ENCODE measurements at regions not wholly inside any gene's neighbourhood (a gene's known extent, or its start where the extent isn't known, plus 50 kb on each side); places are given as distances from the start of the nearest gene placed in this dataset.

- DNase-seq (ENCODE audit: low spot score), result no peak
- in situ Hi-C loops (cut with HindIII; ENCODE audit: low sequenced_read_pairs), result no loop called here
These were observed 190.0 kb downstream of the C16orf95 start for GRCh38 chr16:87127061-87127765.

- no peak for DNase-seq (ENCODE audit: low spot score)
- in situ Hi-C loops (cut with HindIII; ENCODE audit: low sequenced_read_pairs), result no loop called here
These were observed 189.4 kb downstream of the C16orf95 start for GRCh38 chr16:87127766-87128147.

DNA sequence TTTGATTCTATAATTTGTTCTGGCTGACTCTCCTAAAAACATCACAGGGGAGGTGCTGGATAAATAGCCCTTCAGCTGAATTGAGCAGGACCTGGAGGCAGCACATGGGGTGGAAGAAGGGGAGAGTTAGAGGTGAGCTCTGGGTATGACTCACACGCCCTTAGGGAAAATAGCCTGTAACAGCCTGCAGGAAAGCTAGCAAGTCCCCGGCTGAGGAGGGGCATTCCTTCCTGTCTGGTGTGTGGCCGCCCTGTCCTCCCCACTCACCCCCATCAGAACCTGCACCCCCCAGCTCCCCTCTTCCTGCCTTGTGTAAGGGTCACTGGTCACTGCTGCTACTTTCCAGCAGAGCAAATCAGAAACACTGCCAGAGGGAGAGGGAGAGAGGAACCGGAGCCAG is 187.4 kb downstream of the C16orf95 start:
- no peak for DNase-seq (ENCODE audit: low spot score)
- in situ Hi-C loops (cut with HindIII; ENCODE audit: low sequenced_read_pairs), result no loop called here

DNA sequence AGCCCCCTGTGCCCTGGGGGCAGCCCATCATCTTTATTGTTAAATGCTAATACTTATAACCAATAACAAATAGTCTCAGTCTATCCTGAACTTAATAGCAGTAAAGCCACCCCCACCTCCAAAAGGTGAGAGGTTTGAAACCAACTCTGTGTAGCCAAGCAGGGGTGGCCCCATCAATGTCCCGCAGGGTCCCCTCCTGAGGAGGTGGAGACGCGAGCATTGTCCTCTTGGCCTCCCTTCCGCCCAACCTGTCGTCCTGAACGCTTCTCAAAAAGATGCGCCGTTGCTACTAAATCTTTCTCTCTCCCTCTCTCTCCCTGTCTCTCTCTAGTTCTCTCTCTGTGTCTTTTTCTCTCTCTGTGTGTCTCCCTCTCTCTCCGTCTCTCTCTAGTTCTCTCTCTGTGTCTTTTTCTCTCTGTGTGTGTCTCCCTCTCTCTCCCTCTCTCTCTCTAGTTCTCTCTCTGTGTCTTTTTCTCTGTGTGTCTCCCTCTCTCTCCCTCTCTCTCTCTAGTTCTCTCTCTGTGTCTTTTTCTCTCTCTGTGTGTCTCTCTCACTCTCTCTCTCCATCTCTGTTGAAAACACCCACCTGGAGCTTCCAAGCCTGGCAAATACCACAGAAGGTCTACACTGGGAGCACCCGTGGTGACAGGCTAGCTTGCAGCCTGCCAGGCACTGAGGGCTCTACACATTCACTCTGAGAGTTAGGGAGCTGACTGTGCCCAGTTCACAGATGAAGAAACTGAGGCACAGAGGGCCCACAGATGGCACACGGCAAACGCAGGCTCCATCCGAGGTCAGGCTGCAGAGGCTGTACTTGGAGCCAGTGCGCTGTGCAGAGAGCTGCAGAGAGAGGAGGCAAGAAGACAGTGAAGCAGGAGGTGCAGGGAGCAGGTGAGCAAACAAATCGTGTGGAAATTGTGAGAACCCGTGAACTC is 185.9 kb downstream of the C16orf95 start:
- DNase-seq (ENCODE audit: low spot score), result no peak
- in situ Hi-C loops (cut with HindIII; ENCODE audit: low sequenced_read_pairs), result no loop called here

DNA sequence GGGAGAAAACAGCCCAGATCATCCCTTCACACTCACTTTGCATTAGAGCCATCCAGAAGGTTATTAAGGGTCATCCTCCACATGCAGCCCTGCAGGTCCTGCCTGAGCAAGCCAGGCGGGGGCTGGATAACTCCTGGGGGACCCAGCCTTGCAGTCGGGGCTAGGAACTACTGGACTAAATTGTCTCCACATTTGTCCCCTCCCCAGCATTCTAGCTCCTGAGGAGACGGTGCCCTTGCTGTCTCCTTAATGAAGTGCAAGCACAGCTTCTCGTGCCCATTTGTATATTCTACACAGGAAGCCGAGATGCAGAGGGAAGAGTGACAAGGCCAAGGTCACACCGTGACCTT is 185.2 kb downstream of the C16orf95 start:
- in situ Hi-C loops (cut with HindIII; ENCODE audit: low sequenced_read_pairs), result no loop called here
- no peak for DNase-seq (ENCODE audit: low spot score)

- peak; percentile 33 for DNase-seq (ENCODE audit: low spot score)
- in situ Hi-C loops (cut with HindIII; ENCODE audit: low sequenced_read_pairs), result no loop called here
These were observed 184.7 kb downstream of the C16orf95 start for GRCh38 chr16:87132361-87133014.

DNA sequence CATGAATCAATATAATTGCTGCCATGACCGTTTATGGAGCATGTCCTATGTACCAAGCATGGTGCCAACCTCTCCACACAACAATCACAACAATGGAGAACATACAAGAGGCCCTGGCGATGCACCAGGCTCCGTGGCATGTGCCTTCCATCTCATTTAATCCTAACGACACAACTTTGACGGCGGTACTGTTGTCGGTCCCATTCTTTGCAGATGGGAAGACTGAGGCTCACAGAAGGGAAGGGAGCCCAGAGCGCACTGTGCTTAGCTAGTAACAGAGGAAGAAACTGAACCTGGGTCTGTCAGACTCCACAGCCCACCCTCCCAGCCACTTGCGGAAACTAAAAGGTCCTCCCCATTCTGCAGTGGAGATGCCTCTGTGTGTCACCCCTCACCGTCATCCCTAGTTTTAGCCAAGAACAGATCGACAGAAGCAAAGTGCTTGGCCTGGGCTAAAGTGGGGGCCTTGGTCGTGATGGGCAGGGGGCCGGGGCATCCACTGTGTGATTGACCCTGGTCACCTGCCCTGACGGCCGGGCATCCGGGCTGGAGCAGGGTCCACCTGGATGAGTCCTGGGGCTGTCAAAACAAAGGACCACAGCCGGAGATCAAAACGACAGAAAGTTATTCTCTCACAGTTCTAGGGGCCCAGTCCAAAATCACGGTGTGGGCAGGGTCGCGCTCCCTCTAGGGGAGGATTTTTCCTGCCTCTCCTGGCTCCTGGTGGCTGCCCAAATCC is 183.9 kb downstream of the C16orf95 start:
- in situ Hi-C loops (cut with HindIII; ENCODE audit: low sequenced_read_pairs), result no loop called here

DNA sequence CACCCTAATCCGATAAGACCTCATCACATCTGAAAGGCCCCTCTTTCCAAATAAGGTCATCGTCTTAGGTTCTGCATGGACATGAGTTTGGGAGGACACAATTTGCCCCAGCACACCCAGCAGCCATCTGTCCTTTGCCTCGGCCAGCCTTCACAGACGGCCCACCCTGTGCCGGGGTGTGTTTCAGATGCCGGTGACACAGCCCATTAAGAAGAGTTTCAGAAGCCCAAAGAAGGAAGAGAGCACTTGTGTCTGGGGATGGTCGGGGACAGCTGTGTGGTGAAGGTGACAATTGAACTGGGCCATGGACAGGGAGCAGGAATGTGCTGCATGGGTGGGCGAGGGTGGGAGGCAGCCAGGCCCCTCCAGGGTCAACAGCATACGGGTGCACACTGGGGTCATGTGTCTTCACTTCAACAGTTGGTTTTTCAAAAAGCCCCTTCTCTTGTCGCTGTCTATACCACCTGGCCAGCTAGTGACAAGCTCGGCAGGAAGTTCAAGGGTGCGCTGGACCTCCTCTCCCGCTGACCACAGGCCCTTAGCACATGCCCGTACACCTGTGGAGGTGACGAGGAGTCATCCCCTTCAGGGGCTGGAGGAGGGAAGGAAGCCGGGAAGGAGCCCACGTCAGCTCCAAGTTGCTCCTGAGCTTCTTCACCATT is 183.1 kb downstream of the C16orf95 start:
- in situ Hi-C loops (cut with HindIII; ENCODE audit: low sequenced_read_pairs), result no loop called here
- no peak for DNase-seq (ENCODE audit: low spot score)

More for the DNA sequence above, 183.9 kb downstream of the C16orf95 start:
- no peak for DNase-seq (ENCODE audit: low spot score)

- no peak for DNase-seq (ENCODE audit: low spot score)
- in situ Hi-C loops (cut with HindIII; ENCODE audit: low sequenced_read_pairs), result no loop called here
These were observed 182.6 kb downstream of the C16orf95 start for GRCh38 chr16:87134628-87134995.

- in situ Hi-C loops (cut with HindIII; ENCODE audit: low sequenced_read_pairs), result no loop called here
- no peak for DNase-seq (ENCODE audit: low spot score)
These were observed 181.8 kb downstream of the C16orf95 start for GRCh38 chr16:87135246-87136030.

DNA sequence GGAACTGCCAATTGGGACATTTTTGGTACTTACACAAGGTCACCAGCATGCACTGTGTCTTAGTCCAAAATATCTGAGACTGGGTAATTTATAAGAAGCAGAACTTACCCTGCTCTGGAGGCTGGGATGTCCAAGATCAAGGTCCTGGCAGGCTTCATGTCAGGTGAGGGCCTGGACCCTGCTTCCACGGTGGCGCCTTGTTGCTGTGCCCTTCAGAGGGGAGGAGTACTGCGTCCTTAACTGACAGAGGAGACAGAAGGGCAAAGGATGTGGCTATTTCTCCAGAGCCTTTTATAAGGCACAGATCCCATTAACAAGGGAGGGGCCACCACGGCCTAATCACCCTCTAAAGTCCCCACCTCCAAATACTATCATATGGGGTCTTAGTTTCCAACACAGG is 178.9 kb downstream of the C16orf95 start:
- in situ Hi-C loops (cut with HindIII; ENCODE audit: low sequenced_read_pairs), result no loop called here

GRCh38 chr16:87138738-87139267 is 178.4 kb downstream of the C16orf95 start:
- DNase-seq (ENCODE audit: low spot score), result no peak
- in situ Hi-C loops (cut with HindIII; ENCODE audit: low sequenced_read_pairs), result no loop called here

More for the DNA sequence above, 178.9 kb downstream of the C16orf95 start:
- DNase-seq (ENCODE audit: low spot score), result no peak

DNA sequence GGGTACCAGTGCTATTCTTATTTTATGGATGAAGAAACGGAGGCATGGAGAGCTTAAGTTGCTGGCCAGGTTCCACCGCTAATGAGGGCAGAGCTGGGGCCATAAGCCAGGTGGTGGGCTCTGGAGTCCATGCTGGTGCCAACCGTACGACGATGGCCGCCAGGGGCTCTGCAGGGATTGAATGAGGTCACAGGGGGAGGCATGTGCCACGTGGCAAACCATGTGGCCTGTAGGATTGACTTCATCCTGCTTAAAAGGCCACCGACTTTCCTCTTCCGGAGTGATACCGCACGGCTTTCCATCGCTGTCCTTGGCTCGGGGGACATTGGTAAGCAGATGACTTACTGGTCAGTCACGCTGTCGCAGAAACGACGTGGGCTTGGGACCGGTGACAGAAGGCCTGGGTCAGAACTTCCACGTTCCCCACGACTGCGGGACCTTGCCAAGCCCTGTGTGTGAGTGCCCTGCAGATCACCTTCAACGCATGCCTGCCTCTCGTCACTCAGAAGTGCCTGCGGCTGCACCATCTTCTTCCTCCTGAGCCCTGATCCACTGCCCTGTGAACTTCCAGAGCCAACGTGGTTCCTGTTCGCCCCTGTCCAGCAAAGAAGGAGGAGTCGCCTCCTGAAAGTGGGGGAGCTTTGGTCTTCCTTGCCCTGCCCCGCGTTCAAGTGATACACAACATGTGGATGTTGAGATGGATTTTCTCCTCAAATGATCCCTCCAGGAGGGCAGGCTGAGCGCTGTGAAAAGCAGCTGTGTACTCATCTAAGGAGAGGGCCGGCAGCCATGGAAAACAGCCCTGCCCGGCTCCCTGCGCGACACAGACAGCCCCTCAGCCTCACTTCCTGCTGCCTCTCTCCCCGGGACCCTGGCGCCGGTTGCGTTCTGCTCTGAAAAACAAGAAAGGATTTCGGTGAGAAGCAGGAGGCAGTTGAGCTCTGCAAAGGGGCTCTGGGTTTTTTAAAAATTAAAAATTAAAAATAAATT is 176.7 kb downstream of the C16orf95 start:
- in situ Hi-C loops (cut with HindIII; ENCODE audit: low sequenced_read_pairs), result no loop called here

DNA sequence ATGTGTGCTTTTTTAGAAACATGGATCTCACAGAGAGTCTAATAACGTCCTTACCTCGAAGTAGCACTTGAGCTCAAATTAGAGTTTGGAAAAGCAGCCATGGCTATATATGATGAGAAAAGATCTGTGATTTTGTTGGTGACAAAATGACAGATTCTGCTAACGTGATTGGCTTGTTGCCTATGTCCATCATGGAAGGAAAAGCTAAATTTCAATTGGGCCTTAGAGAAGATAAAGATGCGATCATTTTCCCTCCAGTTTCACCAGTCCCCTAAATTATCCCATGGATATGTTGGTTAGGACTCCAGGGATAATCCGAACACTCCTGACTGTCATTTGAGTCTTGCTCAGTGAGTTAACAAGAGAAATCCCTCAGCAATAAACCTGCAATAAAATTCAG is 175.8 kb downstream of the C16orf95 start:
- peak; percentile 2 for DNase-seq (ENCODE audit: low spot score)
- in situ Hi-C loops (cut with HindIII; ENCODE audit: low sequenced_read_pairs), result no loop called here

More for the DNA sequence above, 176.7 kb downstream of the C16orf95 start:
- peak; percentile 38 for DNase-seq (ENCODE audit: low spot score)

GRCh38 chr16:87143661-87144121 is 173.5 kb downstream of the C16orf95 start:
- DNase-seq (ENCODE audit: low spot score), result no peak
- in situ Hi-C loops (cut with HindIII; ENCODE audit: low sequenced_read_pairs), result no loop called here

GRCh38 chr16:87144232-87144631 is 173.0 kb downstream of the C16orf95 start:
- in situ Hi-C loops (cut with HindIII; ENCODE audit: low sequenced_read_pairs), result no loop called here
- no peak for DNase-seq (ENCODE audit: low spot score)

Measured in G401 (cell line).